ENCODE measurements at regions not wholly inside any gene's neighbourhood (a gene's known extent, or its start where the extent isn't known, plus 50 kb on each side); places are given as distances from the start of the nearest gene placed in this dataset.
"Not testable (repeated sequence)": the region's sequence is repeated elsewhere in the genome, so short reads cannot be mapped to it uniquely, and the experiment has no call there.

DNA sequence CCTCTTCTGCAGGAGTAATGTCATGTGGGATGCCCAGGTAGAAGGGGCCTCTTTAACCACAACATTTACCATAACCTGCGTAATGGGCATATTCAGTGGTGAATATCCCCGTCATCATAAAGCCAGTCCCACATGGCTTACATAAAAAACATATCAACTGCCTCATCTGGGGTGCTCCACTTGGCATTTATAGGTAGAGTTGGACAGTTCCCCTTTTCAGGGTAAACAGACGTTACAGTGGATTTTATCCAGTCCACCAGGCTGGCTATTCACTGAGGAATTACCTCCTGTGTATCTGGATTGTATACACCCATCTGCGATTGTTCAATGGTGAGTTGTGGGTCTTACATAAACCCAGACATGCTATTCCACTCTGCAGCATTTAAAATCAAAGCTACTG, 70.7 kb upstream of the ANKRD17 start:
- BruUV-seq (replicated peaks): no TSS peak
- no peaks in the 10 kb centered on the region for H3K27me3 Mint-ChIP-seq (ENCODE audit: insufficient read depth, unreplicated experiment)
- POLR2A ChIA-PET: interaction anchor here (0.7 kb wide), 1 partner anchor 14 kb away, joined by 3 read pairs; no protein-coding TSS in a partner anchor
- CTCF ChIA-PET: interaction anchor here (1.1 kb wide), 1 partner anchor 12 kb away, joined by 8 read pairs; no protein-coding TSS in a partner anchor
- peaks cover 8% of the 10 kb centered on the region for H3K4me1 Mint-ChIP-seq (ENCODE audit: insufficient read depth, unreplicated experiment)
- no peak overlapping the region for H3K27ac Mint-ChIP-seq (ENCODE audit: low read depth, unreplicated experiment)
- intact Hi-C loops (cut with micrococcal nuclease): no loop called here
- no peak overlapping the region for H3K4me3 Mint-ChIP-seq (ENCODE audit: unreplicated experiment)
- no peak for DNase-seq (ENCODE audit: unreplicated experiment)
- no peaks in the 10 kb centered on the region for H3K36me3 Mint-ChIP-seq (ENCODE audit: insufficient read depth, unreplicated experiment)
- TF ChIP-seq, protein P1, sequence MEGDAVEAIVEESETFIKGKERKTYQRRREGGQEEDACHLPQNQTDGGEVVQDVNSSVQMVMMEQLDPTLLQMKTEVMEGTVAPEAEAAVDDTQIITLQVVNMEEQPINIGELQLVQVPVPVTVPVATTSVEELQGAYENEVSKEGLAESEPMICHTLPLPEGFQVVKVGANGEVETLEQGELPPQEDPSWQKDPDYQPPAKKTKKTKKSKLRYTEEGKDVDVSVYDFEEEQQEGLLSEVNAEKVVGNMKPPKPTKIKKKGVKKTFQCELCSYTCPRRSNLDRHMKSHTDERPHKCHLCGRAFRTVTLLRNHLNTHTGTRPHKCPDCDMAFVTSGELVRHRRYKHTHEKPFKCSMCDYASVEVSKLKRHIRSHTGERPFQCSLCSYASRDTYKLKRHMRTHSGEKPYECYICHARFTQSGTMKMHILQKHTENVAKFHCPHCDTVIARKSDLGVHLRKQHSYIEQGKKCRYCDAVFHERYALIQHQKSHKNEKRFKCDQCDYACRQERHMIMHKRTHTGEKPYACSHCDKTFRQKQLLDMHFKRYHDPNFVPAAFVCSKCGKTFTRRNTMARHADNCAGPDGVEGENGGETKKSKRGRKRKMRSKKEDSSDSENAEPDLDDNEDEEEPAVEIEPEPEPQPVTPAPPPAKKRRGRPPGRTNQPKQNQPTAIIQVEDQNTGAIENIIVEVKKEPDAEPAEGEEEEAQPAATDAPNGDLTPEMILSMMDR (IDR thresholded peaks at IDR 0.05; ENCODE audit: unreplicated experiment): no peak
- no peaks in the 10 kb centered on the region for H3K9me3 Mint-ChIP-seq (ENCODE audit: unreplicated experiment)

DNA sequence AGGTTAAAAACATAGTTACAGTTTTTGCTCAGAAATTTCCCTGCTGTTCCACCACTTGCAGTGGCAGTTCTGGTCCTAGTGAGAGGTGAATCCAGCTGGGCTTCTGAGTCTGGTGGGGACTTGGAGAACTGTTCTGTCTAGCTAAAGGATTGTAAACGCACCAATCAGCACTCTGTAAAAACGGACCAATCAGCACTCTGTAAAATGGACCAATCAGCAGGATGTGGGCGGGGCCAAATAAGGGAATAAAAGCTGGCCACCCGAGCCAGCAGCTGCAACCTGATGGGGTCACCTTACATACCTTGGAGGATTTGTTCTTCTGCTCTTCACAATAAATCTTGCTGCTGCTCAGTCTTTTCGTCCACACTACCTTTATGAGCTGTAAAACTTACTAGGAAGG, 67.2 kb upstream of the ANKRD17 start:
- H3K4me1 Mint-ChIP-seq (ENCODE audit: insufficient read depth, unreplicated experiment); intact Hi-C loops (cut with micrococcal nuclease); H3K4me3 Mint-ChIP-seq (ENCODE audit: unreplicated experiment); H3K27me3 Mint-ChIP-seq (ENCODE audit: insufficient read depth, unreplicated experiment); H3K36me3 Mint-ChIP-seq (ENCODE audit: insufficient read depth, unreplicated experiment); H3K27ac Mint-ChIP-seq (ENCODE audit: low read depth, unreplicated experiment); POLR2A ChIA-PET; DNase-seq (ENCODE audit: unreplicated experiment); BruUV-seq (replicated peaks): not testable (repeated sequence)
- CTCF ChIA-PET: interaction anchor here (0.5 to 2.1 kb wide), 6 partner anchors 14 to 370 kb away, joined by 3 to 12 read pairs (median 4); no protein-coding TSS in a partner anchor
- peaks cover 16% of the 10 kb centered on the region for H3K9me3 Mint-ChIP-seq (ENCODE audit: unreplicated experiment)

DNA sequence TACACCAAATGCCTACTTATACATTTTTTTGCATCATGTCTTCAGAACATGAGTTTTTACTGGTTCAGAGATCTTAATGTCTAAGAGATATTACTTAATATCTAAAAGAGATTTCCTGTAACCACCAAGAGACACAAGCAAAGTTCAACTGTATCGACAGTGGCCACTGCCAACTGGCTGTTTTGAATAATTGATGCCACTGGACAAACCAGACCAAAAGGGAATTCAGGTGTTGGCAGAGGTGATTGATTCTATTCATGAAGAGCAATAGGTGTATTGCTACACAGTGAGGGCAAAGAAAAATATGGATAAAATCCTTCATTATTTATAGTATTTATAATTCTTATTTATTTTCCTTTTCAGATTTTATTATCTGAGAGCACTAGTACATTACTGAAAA, 58.5 kb upstream of the ANKRD17 start:
- no peak overlapping the region for H3K4me3 Mint-ChIP-seq (ENCODE audit: unreplicated experiment)
- TF ChIP-seq, protein P1 (IDR thresholded peaks at IDR 0.05; ENCODE audit: unreplicated experiment): no peak
- ChIA-PET POLR2A (no interaction called here), CTCF (interaction anchor here (1.0 to 6.9 kb wide), 2 partner anchors 126 to 129 kb away, joined by 3 to 51 read pairs; no protein-coding TSS in a partner anchor)
- no peak for DNase-seq (ENCODE audit: unreplicated experiment)
- no peak overlapping the region for H3K27ac Mint-ChIP-seq (ENCODE audit: low read depth, unreplicated experiment)
- H3K36me3 Mint-ChIP-seq (ENCODE audit: insufficient read depth, unreplicated experiment): no peaks in the 10 kb centered on the region
- H3K4me1 Mint-ChIP-seq (ENCODE audit: insufficient read depth, unreplicated experiment): no peaks in the 10 kb centered on the region
- BruUV-seq (replicated peaks): no TSS peak
- H3K27me3 Mint-ChIP-seq (ENCODE audit: insufficient read depth, unreplicated experiment): no peaks in the 10 kb centered on the region
- intact Hi-C loops (cut with micrococcal nuclease): loop anchor here (10.0 kb wide), 2 partner anchors 258 to 608 kb away; no protein-coding TSS in a partner anchor
- H3K9me3 Mint-ChIP-seq (ENCODE audit: unreplicated experiment): peaks cover 22% of the 10 kb centered on the region

DNA sequence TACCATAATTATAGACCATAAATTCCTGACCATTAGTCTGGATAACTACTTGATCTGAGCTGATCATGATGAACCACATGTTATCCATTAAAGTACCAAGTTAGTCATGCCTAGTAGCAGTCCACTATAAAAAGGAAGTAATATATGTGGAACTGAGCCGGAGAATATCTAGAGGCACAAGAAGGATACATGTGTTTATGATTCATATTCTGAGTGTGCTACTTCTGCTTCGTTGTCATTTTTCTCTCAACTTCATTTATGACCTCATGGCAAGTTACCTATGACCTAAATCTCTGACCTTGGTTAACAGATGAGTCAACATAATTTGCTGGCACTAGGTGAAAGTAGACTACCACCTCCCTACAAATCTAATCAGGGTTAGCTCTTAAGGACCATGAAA, 56.5 kb upstream of the ANKRD17 start:
- Mint-ChIP-seq H3K4me3 (ENCODE audit: unreplicated experiment) (no peak overlapping the region), H3K36me3 (ENCODE audit: insufficient read depth, unreplicated experiment) (no peaks in the 10 kb centered on the region), H3K27ac (ENCODE audit: low read depth, unreplicated experiment) (no peak overlapping the region), H3K4me1 (ENCODE audit: insufficient read depth, unreplicated experiment) (peaks cover 5% of the 10 kb centered on the region), H3K9me3 (ENCODE audit: unreplicated experiment) (peaks cover 12% of the 10 kb centered on the region), H3K27me3 (ENCODE audit: insufficient read depth, unreplicated experiment) (no peaks in the 10 kb centered on the region)
- intact Hi-C loops (cut with micrococcal nuclease): loop anchor here (10.0 kb wide), 2 partner anchors 260 to 610 kb away; no protein-coding TSS in a partner anchor
- CTCF ChIA-PET: interaction anchor here (0.6 to 6.9 kb wide), 10 partner anchors 13 to 550 kb away, joined by 3 to 51 read pairs (median 4); no protein-coding TSS in a partner anchor
- peak; percentile 3 for DNase-seq (ENCODE audit: unreplicated experiment)
- no TSS peak for BruUV-seq (replicated peaks)
- POLR2A ChIA-PET: interaction anchor here (0.9 kb wide), 1 partner anchor 56 kb away, joined by 4 read pairs; the partner anchor contains the start of gene ANKRD17
- TF ChIP-seq, protein P1 (IDR thresholded peaks at IDR 0.05; ENCODE audit: unreplicated experiment): no peak
